ENCODE measurements at regions not wholly inside any gene's neighbourhood (a gene's known extent, or its start where the extent isn't known, plus 50 kb on each side); places are given as distances from the start of the nearest gene placed in this dataset.

DNA sequence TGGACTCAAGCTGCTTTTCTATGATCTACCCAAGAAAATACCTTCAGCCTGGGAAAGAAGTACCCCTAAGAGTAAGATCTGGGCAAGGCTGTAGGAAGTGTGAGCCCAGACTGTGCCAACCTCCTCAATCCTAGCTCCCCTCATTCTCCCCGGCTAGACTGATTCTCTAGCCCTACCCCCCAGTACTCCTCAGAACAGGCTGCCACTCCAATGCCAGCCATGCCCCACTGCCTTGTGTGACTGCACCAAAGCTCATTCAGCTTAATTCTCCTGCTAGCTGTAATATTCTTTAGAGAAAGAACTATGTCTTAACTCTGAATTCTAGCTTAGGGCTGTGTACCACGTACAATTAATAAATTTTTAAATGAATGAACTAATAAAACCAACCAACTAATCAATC, 92.6 kb upstream of the AKIP1 start:
- no peaks in the 10 kb centered on the region for H3K27me3 Mint-ChIP-seq (ENCODE audit: insufficient read depth, unreplicated experiment)
- no peak overlapping the region for H3K4me3 Mint-ChIP-seq (ENCODE audit: unreplicated experiment)
- Histone ChIP-seq H3K36me3 (ENCODE audit: control insufficient read depth, insufficient read depth, low read length) (no peaks in the 10 kb centered on the region), H3K9me3 (no peaks in the 10 kb centered on the region), H3K27me3 (replicated peaks; ENCODE audit: control insufficient read depth, insufficient read depth, low read length) (no peaks in the 10 kb centered on the region), H3K4me3 (ENCODE audit: low read depth, low read length) (no peak overlapping the region), H3K4me1 (peaks cover 13% of the 10 kb centered on the region)
- ChIA-PET POLR2A (no interaction called here), CTCF (no interaction called here)
- no peak overlapping the region for H3K27ac Mint-ChIP-seq (ENCODE audit: unreplicated experiment)
- BruUV-seq (replicated peaks) = no TSS peak
- TF ChIP-seq, protein P1, sequence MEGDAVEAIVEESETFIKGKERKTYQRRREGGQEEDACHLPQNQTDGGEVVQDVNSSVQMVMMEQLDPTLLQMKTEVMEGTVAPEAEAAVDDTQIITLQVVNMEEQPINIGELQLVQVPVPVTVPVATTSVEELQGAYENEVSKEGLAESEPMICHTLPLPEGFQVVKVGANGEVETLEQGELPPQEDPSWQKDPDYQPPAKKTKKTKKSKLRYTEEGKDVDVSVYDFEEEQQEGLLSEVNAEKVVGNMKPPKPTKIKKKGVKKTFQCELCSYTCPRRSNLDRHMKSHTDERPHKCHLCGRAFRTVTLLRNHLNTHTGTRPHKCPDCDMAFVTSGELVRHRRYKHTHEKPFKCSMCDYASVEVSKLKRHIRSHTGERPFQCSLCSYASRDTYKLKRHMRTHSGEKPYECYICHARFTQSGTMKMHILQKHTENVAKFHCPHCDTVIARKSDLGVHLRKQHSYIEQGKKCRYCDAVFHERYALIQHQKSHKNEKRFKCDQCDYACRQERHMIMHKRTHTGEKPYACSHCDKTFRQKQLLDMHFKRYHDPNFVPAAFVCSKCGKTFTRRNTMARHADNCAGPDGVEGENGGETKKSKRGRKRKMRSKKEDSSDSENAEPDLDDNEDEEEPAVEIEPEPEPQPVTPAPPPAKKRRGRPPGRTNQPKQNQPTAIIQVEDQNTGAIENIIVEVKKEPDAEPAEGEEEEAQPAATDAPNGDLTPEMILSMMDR (IDR thresholded peaks at IDR 0.05; ENCODE audit: insufficient read depth in 1 of 2, low read depth in 1 of 2, low read length in 1 of 2, severe bottlenecking in 1 of 2, unreplicated experiment in 1 of 2) = no peak
- H3K36me3 Mint-ChIP-seq (ENCODE audit: insufficient read depth, unreplicated experiment) = no peaks in the 10 kb centered on the region
- intact Hi-C loops (cut with micrococcal nuclease; ENCODE audit: unreplicated experiment) = loop anchor here (10.0 kb wide), 1 partner anchor 204 kb away; no protein-coding TSS in a partner anchor
- no peaks in the 10 kb centered on the region for H3K9me3 Mint-ChIP-seq (ENCODE audit: unreplicated experiment)
- no peaks in the 10 kb centered on the region for H3K4me1 Mint-ChIP-seq (ENCODE audit: low read depth, unreplicated experiment)
- DNase-seq = no peak

DNA sequence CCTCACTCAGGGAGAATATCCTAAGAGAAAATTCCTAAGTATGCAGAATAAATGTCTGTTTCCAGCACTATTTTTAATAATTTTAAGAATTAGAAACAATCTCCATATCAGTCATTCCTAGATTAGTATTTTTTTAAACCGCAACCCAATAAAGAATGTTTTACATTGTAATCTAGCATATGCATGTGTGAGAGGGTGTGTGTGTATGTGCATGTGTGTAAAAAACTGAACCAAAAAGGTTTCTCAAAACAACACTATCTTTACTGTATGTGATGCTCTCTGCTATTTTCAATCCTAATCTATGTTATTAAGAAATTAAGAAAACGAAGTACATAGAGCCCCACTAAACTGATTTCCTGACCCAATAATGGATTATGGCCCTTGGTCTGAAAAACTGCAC, 90.6 kb upstream of the AKIP1 start:
- TF ChIP-seq, protein P1 (IDR thresholded peaks at IDR 0.05; ENCODE audit: insufficient read depth in 1 of 2, low read depth in 1 of 2, low read length in 1 of 2, severe bottlenecking in 1 of 2, unreplicated experiment in 1 of 2) = no peak
- H3K27ac Mint-ChIP-seq (ENCODE audit: unreplicated experiment) = no peak overlapping the region
- H3K4me1 ChIP-seq = peaks cover 6% of the 10 kb centered on the region
- H3K36me3 Mint-ChIP-seq (ENCODE audit: insufficient read depth, unreplicated experiment) = no peaks in the 10 kb centered on the region
- ChIA-PET POLR2A (no interaction called here), CTCF (no interaction called here)
- H3K36me3 ChIP-seq (ENCODE audit: control insufficient read depth, insufficient read depth, low read length) = no peaks in the 10 kb centered on the region
- H3K4me3 ChIP-seq (ENCODE audit: low read depth, low read length) = no peak overlapping the region
- no peaks in the 10 kb centered on the region for H3K4me1 Mint-ChIP-seq (ENCODE audit: low read depth, unreplicated experiment)
- no TSS peak for BruUV-seq (replicated peaks)
- intact Hi-C loops (cut with micrococcal nuclease; ENCODE audit: unreplicated experiment) = no loop called here
- H3K9me3 ChIP-seq = no peaks in the 10 kb centered on the region
- no peaks in the 10 kb centered on the region for H3K27me3 ChIP-seq (replicated peaks; ENCODE audit: control insufficient read depth, insufficient read depth, low read length)
- no peak for DNase-seq
- H3K4me3 Mint-ChIP-seq (ENCODE audit: unreplicated experiment) = no peak overlapping the region
- H3K27me3 Mint-ChIP-seq (ENCODE audit: insufficient read depth, unreplicated experiment) = no peaks in the 10 kb centered on the region
- H3K9me3 Mint-ChIP-seq (ENCODE audit: unreplicated experiment) = no peaks in the 10 kb centered on the region

- Mint-ChIP-seq H3K27ac (ENCODE audit: unreplicated experiment) (no peak overlapping the region), H3K36me3 (ENCODE audit: insufficient read depth, unreplicated experiment) (no peaks in the 10 kb centered on the region), H3K9me3 (ENCODE audit: unreplicated experiment) (no peaks in the 10 kb centered on the region), H3K4me3 (ENCODE audit: unreplicated experiment) (no peak overlapping the region), H3K4me1 (ENCODE audit: low read depth, unreplicated experiment) (no peaks in the 10 kb centered on the region), H3K27me3 (ENCODE audit: insufficient read depth, unreplicated experiment) (no peaks in the 10 kb centered on the region)
- no TSS peak for BruUV-seq (replicated peaks)
- Histone ChIP-seq H3K4me3 (ENCODE audit: low read depth, low read length) (no peak overlapping the region), H3K4me1 (peaks cover 24% of the 10 kb centered on the region), H3K27me3 (replicated peaks; ENCODE audit: control insufficient read depth, insufficient read depth, low read length) (no peaks in the 10 kb centered on the region), H3K9me3 (no peaks in the 10 kb centered on the region), H3K36me3 (ENCODE audit: control insufficient read depth, insufficient read depth, low read length) (no peaks in the 10 kb centered on the region)
- intact Hi-C loops (cut with micrococcal nuclease; ENCODE audit: unreplicated experiment) = no loop called here
- ChIA-PET CTCF (no interaction called here), POLR2A (no interaction called here)
- TF ChIP-seq, protein P1 (IDR thresholded peaks at IDR 0.05; ENCODE audit: insufficient read depth in 1 of 2, low read depth in 1 of 2, low read length in 1 of 2, severe bottlenecking in 1 of 2, unreplicated experiment in 1 of 2) = no peak
- no peak for DNase-seq
Measured at GRCh38 chr11:8822469-8822868, 88.5 kb upstream of the AKIP1 start.

All from Caco-2 (cell line).